NCI-H146 (cell line): ENCODE measurements at regions not wholly inside any gene's neighbourhood (a gene's known extent, or its start where the extent isn't known, plus 50 kb on each side); places are given as distances from the start of the nearest gene placed in this dataset.
"Not testable (repeated sequence)": the region's sequence is repeated elsewhere in the genome, so short reads cannot be mapped to it uniquely, and the experiment has no call there.

ENCODE experiments used
- DNase-seq: peaks from one replicate; lab custom pipeline; 2025; lab: John Stamatoyannopoulos, UW

DNA sequence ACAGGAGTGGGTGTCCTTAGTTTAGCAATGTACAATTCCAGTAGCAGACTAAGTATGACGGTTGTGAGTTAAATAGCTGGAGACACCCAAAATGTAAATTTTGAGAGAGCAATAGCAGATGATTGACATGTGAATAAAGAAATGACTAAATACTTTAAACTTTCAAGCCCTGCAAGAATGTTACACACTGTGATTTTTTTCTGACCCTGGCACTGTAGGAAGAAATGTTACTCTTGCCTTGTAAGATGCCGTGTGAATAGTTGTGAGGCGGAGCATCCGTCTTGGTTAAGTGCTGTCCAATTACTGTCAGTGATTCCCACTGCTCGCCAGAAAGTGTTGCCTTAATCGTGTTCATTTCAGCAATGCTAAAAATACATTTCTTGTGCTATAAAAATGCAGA is 1248.1 kb downstream of the RAPGEF2 start:
- DNase-seq = no peak

DNA sequence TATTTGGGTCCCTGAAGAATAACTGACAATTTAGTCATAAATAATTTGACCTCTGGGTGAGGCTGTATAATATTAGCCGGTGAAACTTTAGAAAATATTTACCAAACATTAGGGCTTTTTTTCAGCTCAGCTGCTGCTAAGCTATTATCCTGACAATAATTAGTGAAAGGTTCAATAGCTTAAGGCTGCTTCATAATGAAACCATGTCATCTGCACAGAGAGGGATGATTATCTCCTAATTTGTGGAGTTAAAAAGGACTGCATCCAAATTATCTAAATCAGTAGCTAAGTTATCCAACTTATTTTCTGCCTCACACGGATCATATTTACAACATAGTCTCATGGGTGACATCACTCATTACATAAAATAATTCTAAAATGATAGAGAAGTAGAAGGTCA is 1249.8 kb downstream of the RAPGEF2 start:
- peak; percentile 1 for DNase-seq

DNA sequence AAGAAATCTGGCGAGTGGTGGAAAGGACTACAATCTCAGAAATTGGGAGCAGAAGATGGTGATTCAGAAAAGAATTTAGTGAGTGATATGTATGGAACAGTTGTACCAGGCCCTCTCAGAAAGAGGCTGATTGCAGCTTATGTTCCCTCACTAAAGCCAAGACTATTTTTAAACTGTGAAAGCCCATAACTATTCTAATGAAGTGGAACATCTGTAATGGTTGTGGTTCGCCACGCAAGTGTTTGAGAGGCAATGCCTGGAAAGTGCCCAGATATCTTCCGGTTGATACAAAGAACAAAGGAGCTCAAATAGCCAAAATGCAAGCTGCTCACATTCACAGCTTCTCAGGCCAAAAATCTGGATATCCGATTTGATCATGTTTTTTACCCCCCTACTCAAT is 1250.7 kb downstream of the RAPGEF2 start:
- no peak for DNase-seq

DNA sequence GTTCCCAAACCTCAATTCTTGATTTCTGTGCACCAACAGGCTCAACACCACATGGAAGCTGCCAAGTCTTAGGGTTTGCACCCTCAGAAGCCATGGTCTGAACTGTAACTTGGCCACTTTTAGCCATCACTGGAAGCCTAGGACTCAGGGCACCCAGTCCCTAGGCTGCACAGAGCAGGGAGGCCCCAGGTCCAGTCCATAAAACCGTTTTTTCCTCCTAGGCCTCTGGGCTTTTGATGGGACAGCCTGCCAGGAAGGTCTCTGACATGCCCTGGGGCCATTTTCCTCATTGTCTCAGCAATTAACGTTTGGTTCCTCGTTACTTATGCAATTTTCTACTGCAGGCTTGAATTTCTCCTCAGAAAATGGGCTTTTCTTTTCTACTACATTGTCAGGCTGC is 1259.6 kb downstream of the RAPGEF2 start:
- DNase-seq = no peak

DNA sequence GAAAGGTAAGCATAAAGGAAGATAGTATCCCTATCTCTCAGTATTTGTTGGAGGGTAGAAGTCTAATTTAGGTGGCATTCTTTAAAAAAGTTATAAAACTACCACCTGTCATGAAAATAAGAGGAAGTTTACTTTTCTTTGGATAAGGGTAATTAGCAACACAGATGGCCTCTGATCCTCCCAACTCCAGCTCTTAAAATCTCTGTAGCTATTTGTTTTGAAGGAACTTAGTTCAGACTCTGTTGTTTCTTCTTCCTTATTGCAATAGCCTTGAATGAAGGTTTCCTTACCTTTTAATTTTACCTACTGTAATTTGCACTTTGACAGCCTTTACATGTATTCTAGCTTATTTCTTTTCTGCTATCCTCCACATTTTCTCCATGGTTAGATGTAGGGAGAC is 1261.3 kb downstream of the RAPGEF2 start:
- no peak for DNase-seq

DNA sequence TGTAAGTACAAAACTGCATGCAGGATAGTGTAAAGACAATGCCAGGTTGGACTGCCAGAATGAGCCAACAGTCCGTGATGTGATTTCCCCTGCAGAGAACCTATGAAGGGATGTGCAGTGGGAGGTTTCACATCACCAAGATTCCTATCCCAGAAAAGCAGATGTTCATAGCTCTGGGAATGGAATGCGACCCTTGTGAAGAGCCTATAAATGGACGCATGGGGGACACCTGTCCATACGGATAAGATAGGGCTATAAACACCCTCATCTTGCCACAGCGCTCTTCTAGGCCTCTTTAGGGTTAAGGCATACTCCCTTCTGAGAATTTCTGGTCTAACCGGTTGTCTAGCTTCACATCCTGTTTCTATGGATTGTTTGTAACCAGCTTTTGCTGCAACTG is 1261.8 kb downstream of the RAPGEF2 start:
- not testable (repeated sequence) for DNase-seq

DNA sequence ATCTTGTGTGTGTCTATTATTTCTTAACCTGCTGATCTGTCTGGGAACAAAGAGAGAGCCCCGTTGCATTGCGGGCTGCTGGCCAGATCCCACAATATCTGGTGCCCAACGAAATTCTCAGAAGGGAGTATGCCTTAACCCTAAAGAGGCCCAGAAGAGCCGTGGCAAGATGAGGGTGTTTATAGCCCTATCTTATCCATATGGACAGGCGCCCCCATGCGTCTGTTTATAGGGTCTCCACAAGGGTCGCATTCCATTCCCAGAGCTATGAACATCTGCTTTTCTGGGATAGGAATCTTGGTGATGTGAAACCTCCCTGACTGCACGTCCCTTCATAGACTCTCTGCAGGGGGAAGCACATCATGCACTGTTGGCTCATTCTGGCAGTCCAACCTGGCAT is 1262.5 kb downstream of the RAPGEF2 start:
- DNase-seq = not testable (repeated sequence)

DNA sequence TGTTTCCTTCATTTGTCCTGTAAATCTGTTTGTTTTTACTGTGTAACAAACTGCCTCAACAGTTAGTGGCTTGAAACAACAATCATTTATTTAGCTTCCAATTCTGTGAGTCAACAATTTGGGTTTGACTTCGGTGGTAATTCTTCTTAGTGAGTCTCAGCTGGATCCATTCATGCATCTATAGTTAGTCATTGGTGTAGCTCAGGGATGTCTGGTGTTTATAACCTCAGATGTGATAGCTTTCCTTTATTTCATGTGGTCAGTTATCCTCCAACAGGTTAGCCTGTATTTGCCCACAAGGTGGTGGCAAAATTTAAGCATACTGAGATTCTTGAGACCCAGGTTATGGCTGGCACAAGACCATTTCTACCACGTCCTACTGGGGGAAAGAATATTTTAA is 1267.2 kb downstream of the RAPGEF2 start:
- DNase-seq = no peak

DNA sequence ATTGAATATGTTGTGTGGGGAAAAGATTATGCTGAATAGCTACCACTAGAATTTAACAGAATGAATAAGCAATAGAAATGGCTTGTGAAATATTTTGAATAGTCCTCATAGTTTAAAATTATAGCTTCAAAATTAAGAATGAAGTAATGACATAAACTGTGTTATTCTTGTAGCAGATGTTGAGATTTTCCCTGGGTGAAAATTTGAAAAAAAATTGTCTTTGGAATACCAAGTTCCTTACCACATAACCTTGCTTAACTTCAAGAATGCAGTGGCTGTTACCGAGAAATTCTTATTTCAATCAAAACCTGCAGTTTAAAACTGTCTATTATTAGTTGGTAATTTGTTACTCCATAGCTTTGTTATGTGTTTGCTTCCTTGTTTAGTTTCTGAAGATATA is 1268.6 kb downstream of the RAPGEF2 start:
- DNase-seq = no peak

DNA sequence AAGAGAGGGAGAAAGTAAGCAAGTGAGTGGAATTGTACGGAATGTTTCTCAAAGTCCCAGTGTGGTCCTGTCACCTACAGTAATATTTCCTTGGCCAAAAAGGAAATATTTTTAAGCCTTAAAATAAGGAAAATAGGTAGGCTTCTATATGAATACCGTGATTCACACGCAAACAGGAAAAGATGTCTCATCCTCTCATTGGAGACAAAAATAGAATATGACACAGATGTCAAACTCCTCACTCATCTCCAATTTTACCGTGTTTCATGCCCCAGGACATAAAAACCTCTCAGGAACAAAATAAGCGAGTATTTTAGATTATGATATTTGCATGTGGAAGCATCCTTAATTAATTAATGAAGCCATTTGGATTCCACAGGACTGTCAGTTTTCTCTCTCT is 1269.5 kb downstream of the RAPGEF2 start:
- DNase-seq = no peak

DNA sequence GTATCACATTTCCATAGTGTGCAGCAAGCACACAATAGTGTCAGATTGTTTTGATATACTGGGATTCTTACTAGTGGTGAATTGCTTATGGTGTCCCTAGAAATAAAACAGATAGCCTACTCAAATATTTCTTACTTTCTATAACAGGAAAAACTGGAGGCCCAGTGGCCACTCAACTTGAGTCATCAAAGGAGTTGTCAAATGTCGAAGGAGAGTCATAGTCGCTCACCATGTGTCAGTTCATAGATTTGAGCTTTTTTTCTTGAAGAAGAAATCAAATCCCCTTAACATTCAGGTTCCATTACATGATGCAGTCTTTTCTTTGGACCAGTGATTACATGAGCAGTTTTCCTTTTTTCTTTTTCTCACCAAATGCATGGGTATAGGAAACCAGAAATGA is 1271.0 kb downstream of the RAPGEF2 start:
- no peak for DNase-seq

DNA sequence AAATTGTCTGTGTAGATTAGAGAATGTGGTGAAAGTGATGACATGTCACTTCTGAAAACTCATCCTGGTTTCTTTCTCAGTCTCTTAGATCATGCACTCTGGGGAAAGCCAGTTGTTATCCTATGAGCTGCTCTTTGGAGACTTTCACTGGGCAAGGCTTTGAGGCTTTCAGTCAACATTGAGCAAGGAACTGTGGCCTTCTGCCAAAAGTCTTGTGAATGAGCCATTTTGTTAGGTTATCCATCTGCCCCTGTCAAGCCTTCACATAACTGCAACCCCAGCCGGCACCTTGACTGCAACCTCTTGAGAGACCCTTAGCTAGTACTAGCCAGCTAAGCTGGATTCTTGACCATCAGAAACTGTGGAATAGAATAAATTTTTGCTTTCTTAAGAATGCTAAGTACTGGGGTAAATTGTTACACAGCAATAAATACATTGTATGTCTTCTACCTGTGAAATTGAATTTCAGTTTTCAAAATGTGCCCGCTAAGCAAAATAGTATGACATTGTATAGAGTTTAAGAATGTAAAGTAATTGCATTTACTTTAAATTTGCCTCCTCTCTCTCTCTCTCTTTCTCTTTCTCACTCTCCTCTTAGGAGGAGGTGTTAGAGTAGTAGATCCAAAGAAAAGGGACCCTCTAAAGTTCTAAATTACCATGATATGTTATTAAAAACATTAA is 1273.0 kb downstream of the RAPGEF2 start:
- DNase-seq = no peak

DNA sequence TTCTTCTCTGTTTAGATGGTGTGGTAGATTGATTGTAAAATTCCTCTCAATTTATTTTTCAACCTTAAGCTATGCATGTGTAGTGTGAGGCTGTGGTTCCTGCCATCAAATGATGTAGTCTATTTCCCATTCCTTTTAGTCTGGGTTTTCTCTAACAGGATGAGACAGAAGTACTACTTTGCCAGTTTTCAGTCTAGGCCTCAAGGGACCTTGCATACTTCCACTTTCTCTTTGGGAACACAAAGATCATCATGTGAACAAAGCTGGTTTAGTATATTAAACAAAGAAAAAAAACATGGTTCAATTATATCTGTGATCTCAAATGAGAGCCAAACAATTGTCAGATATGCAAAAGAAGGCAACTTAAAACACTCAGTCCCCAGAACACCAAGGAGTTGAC is 1284.0 kb downstream of the RAPGEF2 start:
- DNase-seq = no peak

DNA sequence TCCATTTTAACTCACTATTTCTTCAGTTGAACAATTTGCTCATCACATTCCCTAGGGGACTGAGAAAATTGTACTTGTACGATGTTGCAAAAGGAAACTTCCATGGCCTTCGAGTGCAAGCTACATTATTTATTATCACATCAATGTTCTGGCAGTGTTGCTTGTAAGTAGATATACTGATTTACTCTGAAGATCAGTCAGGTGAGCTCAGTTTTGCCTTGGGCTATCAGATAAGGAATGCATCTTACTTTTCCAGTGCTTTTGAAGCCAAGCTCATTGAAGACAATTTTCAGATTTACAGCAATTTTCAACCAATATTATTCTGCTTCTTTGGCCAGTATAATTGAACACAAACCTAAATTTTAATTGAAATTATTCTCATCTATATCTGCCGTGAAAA is 1296.9 kb downstream of the RAPGEF2 start:
- DNase-seq = no peak

DNA sequence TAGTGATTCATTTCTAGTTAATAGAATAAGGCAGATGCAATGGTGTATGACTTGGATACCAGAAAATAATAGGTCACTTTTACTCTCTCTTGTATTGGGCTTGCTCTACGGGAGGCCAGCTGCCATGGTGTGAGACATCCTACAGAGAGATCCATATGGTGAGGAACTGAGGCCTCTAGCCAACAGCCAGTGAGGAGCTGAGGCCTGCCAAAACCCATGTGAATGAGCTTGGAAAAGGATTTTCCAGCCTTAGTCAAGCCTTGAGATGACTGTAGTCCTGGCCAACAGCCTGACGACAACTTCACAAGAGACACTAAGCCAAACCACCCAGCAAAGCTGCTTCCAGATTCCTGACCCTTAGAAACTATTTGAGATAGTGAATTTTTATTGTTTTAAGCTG is 1300.2 kb downstream of the RAPGEF2 start:
- no peak for DNase-seq

DNA sequence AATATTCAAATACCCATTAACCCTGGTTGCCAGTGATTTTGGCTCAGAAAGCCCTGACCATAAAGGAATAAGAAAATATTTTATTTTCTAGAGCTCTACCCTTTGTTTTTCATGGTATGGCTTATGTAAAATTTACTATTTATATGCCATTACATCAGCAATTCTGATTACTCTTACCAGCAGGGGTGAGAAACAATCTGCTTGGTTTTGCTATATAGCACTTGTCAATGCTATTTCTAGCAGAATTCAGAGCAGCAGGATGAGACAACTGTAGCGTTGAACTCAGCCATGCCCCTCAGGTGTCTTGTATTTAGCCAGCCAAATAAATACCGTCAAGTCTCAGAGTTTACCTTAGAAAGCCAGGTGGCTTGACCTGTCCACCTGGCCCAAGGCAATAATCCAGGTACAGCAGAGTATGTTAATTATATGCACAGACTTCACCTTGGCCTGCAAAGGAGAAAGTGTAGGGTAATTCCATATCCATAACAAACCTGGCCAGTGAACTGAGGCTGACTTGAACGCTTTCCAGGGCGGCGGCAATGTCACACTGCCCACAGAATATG is 1303.5 kb downstream of the RAPGEF2 start:
- DNase-seq = no peak

DNA sequence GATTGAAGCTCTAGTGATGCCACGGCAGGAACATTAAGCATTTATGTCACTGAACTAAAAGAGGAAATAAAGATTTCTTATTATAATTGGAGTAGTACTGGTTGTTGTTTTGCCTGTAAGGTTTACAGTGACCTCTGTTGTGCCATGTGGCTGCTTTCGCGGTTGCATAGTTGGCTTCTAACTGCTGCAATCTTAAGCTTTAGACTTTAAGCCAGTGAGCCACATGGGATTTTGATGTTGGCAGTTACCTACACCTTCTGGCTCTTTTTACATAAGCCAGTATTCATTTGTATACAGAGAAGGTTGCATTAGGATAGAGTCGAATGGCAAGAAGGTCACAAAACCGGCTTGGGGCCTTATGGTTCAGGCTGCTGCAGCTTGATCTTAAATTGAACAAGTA is 1311.6 kb downstream of the RAPGEF2 start:
- no peak for DNase-seq

DNA sequence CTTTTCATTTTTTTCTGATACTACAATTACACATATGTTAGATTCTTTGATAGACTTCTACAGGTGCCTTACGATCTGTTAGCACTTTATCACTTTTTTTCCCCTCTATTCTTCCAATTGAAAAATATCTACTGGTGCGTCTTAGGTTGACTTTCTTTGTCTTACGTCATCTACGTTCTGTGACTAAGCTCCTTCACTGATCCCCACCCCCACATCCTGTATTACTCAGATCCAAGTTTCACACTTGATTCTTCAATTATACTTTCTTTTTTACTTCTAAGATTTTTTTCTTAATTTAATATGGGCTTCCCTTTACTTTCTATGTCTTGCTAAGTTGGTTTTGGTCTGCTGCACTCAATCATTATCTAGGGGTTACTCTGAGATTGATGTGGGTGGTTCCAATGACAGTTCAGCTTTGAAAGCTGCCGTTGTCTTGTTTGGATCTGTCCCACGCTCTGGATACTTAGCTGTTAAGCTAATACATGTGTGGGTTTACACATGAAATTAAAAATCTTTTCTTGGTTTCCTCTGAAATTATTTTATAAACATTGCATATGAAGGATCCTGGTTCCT is 1321.1 kb downstream of the RAPGEF2 start:
- no peak for DNase-seq

DNA sequence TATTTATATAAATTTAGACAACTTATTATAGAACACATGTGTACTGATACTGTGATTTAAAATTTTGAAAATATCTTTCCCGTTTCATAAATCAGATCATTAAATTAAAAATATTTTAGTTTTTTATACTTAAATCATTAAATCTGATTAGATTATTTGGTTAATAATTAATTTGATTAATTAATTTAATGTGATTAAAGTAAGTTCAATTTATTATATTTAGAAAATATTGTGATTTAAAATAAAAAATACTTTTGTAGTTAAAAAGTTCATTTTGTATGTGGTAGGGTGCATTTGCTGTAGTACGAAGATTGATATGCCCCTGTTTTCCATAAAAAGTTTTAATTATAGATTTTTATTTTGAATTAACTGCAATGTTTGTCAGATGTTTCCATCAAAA is 1323.4 kb downstream of the RAPGEF2 start:
- no peak for DNase-seq

DNA sequence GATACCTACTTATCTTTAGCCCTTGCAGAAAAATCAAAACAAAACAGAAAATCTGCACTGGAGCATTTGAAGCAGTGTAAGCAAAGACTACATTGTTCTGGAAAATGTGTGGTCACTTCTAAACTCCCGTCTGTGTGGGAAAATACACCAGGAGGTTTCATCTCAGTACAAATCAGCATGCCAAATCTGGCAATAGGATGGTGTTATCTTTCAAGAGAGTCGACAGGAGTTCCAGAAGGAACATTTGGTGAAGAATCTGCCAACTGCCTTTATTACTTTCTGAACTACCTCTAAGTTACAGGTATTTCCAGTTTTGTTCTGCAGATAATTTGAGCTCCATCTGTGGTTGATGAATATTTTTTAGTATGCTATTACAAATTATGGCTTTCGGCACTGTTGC is 1348.0 kb downstream of the RAPGEF2 start:
- DNase-seq = no peak

DNA sequence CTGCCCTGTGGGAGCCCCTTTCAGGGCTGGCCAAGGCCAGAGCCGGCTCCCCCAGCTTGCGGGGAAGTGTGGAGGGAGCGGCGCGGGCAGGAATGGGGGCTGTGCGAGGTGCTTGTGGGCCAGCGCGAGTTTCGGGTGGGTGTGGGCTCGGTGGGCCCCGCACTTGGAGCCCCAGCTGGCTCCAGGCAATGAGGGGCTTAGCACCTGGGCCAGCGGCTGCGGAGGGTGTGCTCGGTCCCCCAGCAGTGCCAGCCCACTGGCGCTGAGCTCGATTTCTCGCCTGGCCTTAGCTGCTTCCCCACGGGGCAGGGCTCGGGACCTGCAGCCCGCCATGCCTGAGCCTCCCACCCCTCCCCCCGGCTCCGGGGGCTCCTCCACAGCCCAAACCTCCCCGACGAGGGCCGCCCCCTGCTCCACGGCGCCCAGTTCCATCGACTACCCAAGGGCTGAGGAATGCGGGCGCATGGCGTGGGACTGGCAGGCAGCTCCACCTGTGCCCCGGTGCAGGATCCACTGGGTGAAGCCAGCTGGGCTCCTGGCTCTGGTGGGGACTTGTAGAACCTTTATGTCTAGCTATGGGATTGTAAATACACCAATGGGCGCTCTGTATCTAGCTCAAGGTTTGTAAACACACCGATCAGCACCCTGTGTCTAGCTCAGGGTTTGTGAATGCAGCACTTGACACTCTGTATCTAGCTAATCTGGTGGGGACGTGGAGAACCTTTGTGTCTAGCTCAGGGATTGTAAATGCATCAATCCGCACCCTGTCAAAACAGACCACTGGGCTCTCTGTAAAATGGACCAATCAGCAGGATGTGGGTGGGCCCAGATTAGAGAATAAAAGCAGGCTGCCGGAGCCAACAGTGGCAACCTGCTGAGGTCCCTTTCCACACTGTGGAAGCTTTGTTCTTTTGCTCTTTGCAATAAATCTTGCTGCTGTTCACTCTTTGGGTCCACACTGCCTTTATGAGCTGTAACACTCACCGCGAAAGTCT is 1379.1 kb downstream of the RAPGEF2 start:
- DNase-seq = peak; percentile 2

DNA sequence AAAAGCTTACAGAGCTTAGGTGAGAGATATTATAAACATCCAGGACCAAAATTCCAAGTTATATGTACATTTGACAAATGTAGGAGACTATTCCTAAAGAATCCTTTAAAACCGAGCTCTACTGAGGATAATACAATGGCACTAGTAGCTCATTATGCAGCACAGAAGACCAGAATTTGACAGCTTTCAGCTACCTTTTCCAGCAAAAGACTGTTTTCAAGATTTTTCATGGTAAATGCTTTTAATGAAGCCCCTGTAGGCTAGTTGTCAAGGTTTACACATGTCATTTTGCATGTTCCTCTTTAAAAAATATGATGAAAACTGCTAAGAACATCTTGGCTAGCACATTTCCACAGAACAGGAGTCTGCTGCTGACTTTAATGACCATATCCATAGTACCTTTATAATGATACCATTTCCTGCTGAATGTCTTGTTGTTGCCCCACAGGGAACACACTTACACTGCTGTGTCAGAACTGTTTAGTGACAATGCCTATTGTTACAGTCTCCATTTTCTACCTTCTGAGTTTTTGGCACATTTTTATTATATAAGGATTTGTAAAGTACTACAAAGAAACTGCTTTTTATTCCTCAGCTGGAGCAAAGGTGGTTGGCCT is 1382.3 kb downstream of the RAPGEF2 start:
- no peak for DNase-seq
